Gastrocnemius medialis (tissue), 4 donors: ENCODE measurements at regions not wholly inside any gene's neighbourhood (a gene's known extent, or its start where the extent isn't known, plus 50 kb on each side); places are given as distances from the start of the nearest gene placed in this dataset.

Experiments used
- CTCF ChIP-seq, 5 experiments: fragments of 450-650 bp in 3 of 5; fragments of 200-600 bp in 2 of 5; sonication (generic) in 2 of 5; IDR thresholded peaks in 4 of 5; conservative IDR thresholded peaks in 1 of 5; 1 replicate in 4 of 5; 2 replicates in 1 of 5; pipeline ENCODE4 v1.5.1; 2016 to 2019; ENCODE audit warnings: antibody characterized with exemption in 5 of 5, mild to moderate bottlenecking in 3 of 5, moderate library complexity in 3 of 5
- POLR2A ChIP-seq, 2 donors: fragments of 450-650 bp; IDR thresholded peaks; one replicate each; pipeline ENCODE4 v1.6.1; 2017; ENCODE audit warnings: antibody characterized with exemption in 2 of 2, mild to moderate bottlenecking in 2 of 2, moderate library complexity in 2 of 2

- no peak for TF ChIP-seq CTCF (IDR thresholded peaks at IDR 0.05 in 4 of 5, conservative IDR thresholded peaks at IDR 0.05 in 1 of 5)
- TF ChIP-seq POLR2A (IDR thresholded peaks at IDR 0.05) = no peak
These were observed 105.1 kb upstream of the TNPO1 start for GRCh38 chr5:72711351-72711750.
